ENCODE measurements at regions not wholly inside any gene's neighbourhood (a gene's known extent, or its start where the extent isn't known, plus 50 kb on each side); places are given as distances from the start of the nearest gene placed in this dataset.
"Not testable (repeated sequence)": the region's sequence is repeated elsewhere in the genome, so short reads cannot be mapped to it uniquely, and the experiment has no call there.

- not testable (repeated sequence) for TF ChIP-seq CTCF (conservative IDR thresholded peaks at IDR 0.05); ZFX (IDR thresholded peaks at IDR 0.05)
These were observed 185.8 kb upstream of the MEIS1 start for GRCh38 chr2:66249089-66249488.

All from C4-2B (cell line).